ENCODE measurements at regions not wholly inside any gene's neighbourhood (a gene's known extent, or its start where the extent isn't known, plus 50 kb on each side); places are given as distances from the start of the nearest gene placed in this dataset.

DNA sequence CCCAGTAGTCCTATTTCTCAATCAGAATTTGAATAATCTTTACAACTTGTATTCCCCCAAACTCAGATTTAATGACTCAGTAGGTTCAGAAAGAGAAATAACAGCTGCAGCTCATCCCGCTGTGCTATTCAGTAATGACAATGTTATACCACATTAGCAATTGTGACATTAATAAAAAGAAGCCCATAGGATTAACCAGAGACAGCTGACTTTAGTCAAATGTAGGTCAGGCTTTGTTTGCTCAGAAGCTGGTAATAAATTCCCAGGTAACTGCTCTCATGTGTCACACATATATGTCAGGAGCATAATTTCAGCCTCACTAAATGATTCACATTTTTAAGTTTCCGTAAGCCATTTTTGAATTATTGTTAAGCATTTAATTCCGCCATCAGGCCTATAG lies 222.0 kb upstream of the UBE2E2 start:
- H2BK15ac ChIP-seq (ENCODE audit: low read length) = no peak overlapping the region
- H3K4me1 ChIP-seq (replicated peaks in 1 of 4; ENCODE audit: control insufficient read depth in 3 of 4, insufficient read depth in 4 of 4, low read length in 3 of 4) = no peaks in the 10 kb centered on the region; a peak in 1 of 7 replicates
- ChIA-PET CTCF (ENCODE audit: partially characterized antibody) (interaction anchor here (0.6 to 2.0 kb wide), 4 partner anchors 14 to 965 kb away, joined by 3 to 5 read pairs (median 3); no protein-coding TSS in a partner anchor), POLR2A (ENCODE audit: partially characterized antibody) (no interaction called here)
- DNase-seq (ENCODE audit: low read depth in 1 of 2, low spot score in 2 of 2) = no peak
- H3K56ac ChIP-seq (replicated peaks; ENCODE audit: insufficient read length, low read depth, low read length) = no peak overlapping the region
- H3K18ac ChIP-seq (ENCODE audit: extremely low read depth, low read length) = no peak overlapping the region
- H3K4ac ChIP-seq (replicated peaks; ENCODE audit: insufficient read length, low read depth, low read length) = no peak overlapping the region
- H3K14ac ChIP-seq (ENCODE audit: insufficient read length) = no peak overlapping the region
- H3K23me2 ChIP-seq (ENCODE audit: low read depth, low read length) = no peaks in the 10 kb centered on the region
- no peak overlapping the region for H4K5ac ChIP-seq (ENCODE audit: insufficient read length, low read depth, low read length)
- H4K20me1 ChIP-seq (replicated peaks in 1 of 2; ENCODE audit: control insufficient read depth in 1 of 2, insufficient read depth in 2 of 2, low read length in 2 of 2) = no peaks in the 10 kb centered on the region
- H3K79me1 ChIP-seq (ENCODE audit: low read depth, low read length) = no peaks in the 10 kb centered on the region
- 87% methylated on average over 3 of the region's 3 CpGs; no CpG with 5 or more reads in 1 of the 2 experiments for WGBS, 2 experiments (ENCODE audit: extremely low coverage in 1 of 2, insufficient coverage in 1 of 2, insufficient read length in 1 of 2, insufficient replicate concordance in 2 of 2, low coverage in 1 of 2, low lambda C conversion rate in 2 of 2, missing lambda C conversion rate in 1 of 2)
- no peak overlapping the region for H2BK20ac ChIP-seq (ENCODE audit: low read length)
- H2BK120ac ChIP-seq (replicated peaks; ENCODE audit: low read depth, low read length) = no peak overlapping the region
- no peak overlapping the region for H4K8ac ChIP-seq (ENCODE audit: extremely low read depth, insufficient read depth, low read length)
- H3K4me3 ChIP-seq (ENCODE audit: extremely low read depth in 1 of 4, insufficient read depth in 2 of 4, low read depth in 3 of 4, low read length in 4 of 4) = no peak overlapping the region
- H3K23ac ChIP-seq (ENCODE audit: insufficient read length) = no peak overlapping the region
- H4K91ac ChIP-seq (replicated peaks; ENCODE audit: insufficient read length, low read length) = no peak overlapping the region
- H2AFZ ChIP-seq (ENCODE audit: low read length) = no peak overlapping the region
- no peak overlapping the region for H2BK12ac ChIP-seq (ENCODE audit: low read depth, low read length)
- H3K4me2 ChIP-seq (ENCODE audit: insufficient read depth in 1 of 2, low read depth in 2 of 2, low read length in 2 of 2) = no peak overlapping the region
- no peak for FAIRE-seq
- no peaks in the 10 kb centered on the region for H3K27me3 ChIP-seq (replicated peaks in 1 of 4; ENCODE audit: control insufficient read depth in 3 of 4, extremely low read depth in 1 of 4, insufficient read depth in 3 of 4, low read length in 3 of 4)
- H3K27ac ChIP-seq (ENCODE audit: low read depth, low read length) = no peak overlapping the region
- H2BK5ac ChIP-seq (ENCODE audit: low read depth, low read length) = no peak overlapping the region
- no peak overlapping the region for H3K9ac ChIP-seq (replicated peaks in 1 of 4; ENCODE audit: extremely low read depth in 1 of 4, low read depth in 3 of 4, low read length in 3 of 4)
- H2AK5ac ChIP-seq (ENCODE audit: low read depth, low read length) = no peak overlapping the region
- H3K36me3 ChIP-seq (ENCODE audit: control insufficient read depth in 2 of 4, insufficient read depth in 4 of 4, low read length in 3 of 4) = no peaks in the 10 kb centered on the region
- H3K79me2 ChIP-seq (ENCODE audit: control insufficient read depth in 1 of 2, insufficient read depth in 2 of 2, low read length in 2 of 2) = no peaks in the 10 kb centered on the region
- no peaks in the 10 kb centered on the region for H3K9me3 ChIP-seq (ENCODE audit: insufficient read depth in 2 of 2, low read depth in 1 of 2, low read length in 1 of 2)
- TF ChIP-seq RXRA (IDR thresholded peaks at IDR 0.05; ENCODE audit: insufficient read depth, low read depth, low read length) (no peak), PHF8 (conservative IDR thresholded peaks at IDR 0.05; ENCODE audit: low read depth, low read length) (no peak), SIRT6 (IDR thresholded peaks at IDR 0.05; ENCODE audit: low read length) (no peak), ASH2L (IDR thresholded peaks at IDR 0.05; ENCODE audit: low read length) (no peak), CEBPB (IDR thresholded peaks at IDR 0.05; ENCODE audit: low read depth, low read length) (no peak), EGR1 (IDR thresholded peaks at IDR 0.05; ENCODE audit: borderline replicate concordance, low read depth, low read length) (no peak), CTBP2 (IDR thresholded peaks at IDR 0.05; ENCODE audit: borderline replicate concordance, insufficient read depth, insufficient read length, low read length) (no peak), SIX5 (IDR thresholded peaks at IDR 0.05; ENCODE audit: low read depth, low read length) (no peak), FOSL1 (IDR thresholded peaks at IDR 0.05; ENCODE audit: insufficient read depth, low read depth, low read length) (no peak), EZH2 (IDR thresholded peaks at IDR 0.05; ENCODE audit: low read depth, low read length, severe bottlenecking) (no peak), GABPA (IDR thresholded peaks at IDR 0.05; ENCODE audit: borderline replicate concordance, insufficient read depth, low read length) (no peak), POU5F1 (IDR thresholded peaks at IDR 0.05; ENCODE audit: low read depth, low read length) (no peak), POLR2AphosphoS5 (IDR thresholded peaks at IDR 0.05; ENCODE audit: low read depth, low read length) (no peak), MAFK (IDR thresholded peaks at IDR 0.05; ENCODE audit: low read depth, low read length) (no peak), CREB1 (IDR thresholded peaks at IDR 0.05) (no peak)
- TF ChIP-seq, protein P1, sequence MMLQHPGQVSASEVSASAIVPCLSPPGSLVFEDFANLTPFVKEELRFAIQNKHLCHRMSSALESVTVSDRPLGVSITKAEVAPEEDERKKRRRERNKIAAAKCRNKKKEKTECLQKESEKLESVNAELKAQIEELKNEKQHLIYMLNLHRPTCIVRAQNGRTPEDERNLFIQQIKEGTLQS (IDR thresholded peaks at IDR 0.05; ENCODE audit: insufficient read depth, low read depth, low read length) = no peak

Data from H1 (cell line).